ENCODE measurements at regions not wholly inside any gene's neighbourhood (a gene's known extent, or its start where the extent isn't known, plus 50 kb on each side); places are given as distances from the start of the nearest gene placed in this dataset.

DNA sequence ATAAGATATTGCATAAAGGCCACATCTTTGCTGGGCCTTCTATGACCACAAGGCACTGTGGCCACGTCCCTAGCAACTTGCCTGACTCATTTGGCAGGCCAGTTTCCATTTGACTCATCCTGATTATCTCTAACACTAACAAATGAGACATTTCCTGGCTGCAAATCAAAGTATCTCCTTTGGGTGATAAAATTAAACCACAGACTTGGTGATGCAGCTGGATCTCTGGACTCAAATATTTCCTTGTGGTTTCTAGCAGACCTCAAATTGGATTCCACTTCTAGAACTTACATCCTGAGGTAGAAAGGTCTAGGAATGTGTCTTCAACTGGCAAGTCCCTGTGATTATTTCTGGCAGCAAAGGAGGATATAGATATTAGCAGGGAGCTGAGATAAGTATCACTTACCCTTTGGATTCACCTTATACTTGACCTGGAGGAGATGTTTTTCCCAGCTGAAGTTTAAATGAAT is 167.9 kb upstream of the NXPH2 start (continued):
- TF ChIP-seq, protein P1, sequence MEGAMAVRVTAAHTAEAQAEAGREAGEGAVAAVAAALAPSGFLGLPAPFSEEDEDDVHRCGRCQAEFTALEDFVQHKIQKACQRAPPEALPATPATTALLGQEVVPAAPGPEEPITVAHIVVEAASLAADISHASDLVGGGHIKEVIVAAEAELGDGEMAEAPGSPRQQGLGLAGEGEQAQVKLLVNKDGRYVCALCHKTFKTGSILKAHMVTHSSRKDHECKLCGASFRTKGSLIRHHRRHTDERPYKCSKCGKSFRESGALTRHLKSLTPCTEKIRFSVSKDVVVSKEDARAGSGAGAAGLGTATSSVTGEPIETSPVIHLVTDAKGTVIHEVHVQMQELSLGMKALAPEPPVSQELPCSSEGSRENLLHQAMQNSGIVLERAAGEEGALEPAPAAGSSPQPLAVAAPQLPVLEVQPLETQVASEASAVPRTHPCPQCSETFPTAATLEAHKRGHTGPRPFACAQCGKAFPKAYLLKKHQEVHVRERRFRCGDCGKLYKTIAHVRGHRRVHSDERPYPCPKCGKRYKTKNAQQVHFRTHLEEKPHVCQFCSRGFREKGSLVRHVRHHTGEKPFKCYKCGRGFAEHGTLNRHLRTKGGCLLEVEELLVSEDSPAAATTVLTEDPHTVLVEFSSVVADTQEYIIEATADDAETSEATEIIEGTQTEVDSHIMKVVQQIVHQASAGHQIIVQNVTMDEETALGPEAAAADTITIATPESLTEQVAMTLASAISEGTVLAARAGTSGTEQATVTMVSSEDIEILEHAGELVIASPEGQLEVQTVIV (CRISPR knock-in tag; IDR thresholded peaks at IDR 0.05; ENCODE audit: borderline replicate concordance): no peak
- TF ChIP-seq RBM17 (IDR thresholded peaks at IDR 0.05; ENCODE audit: borderline replicate concordance, low read depth, low read length) (no peak), ZKSCAN3 (CRISPR knock-in tag; IDR thresholded peaks at IDR 0.05) (no peak), ZBTB40 (IDR thresholded peaks at IDR 0.05) (no peak), ZBTB40 (CRISPR knock-in tag; IDR thresholded peaks at IDR 0.05) (no peak), ELF2 (CRISPR knock-in tag; IDR thresholded peaks at IDR 0.05) (no peak), ASH1L (IDR thresholded peaks at IDR 0.05; ENCODE audit: borderline replicate concordance, low read depth, partially characterized antibody) (no peak)
- TF ChIP-seq, protein P2, sequence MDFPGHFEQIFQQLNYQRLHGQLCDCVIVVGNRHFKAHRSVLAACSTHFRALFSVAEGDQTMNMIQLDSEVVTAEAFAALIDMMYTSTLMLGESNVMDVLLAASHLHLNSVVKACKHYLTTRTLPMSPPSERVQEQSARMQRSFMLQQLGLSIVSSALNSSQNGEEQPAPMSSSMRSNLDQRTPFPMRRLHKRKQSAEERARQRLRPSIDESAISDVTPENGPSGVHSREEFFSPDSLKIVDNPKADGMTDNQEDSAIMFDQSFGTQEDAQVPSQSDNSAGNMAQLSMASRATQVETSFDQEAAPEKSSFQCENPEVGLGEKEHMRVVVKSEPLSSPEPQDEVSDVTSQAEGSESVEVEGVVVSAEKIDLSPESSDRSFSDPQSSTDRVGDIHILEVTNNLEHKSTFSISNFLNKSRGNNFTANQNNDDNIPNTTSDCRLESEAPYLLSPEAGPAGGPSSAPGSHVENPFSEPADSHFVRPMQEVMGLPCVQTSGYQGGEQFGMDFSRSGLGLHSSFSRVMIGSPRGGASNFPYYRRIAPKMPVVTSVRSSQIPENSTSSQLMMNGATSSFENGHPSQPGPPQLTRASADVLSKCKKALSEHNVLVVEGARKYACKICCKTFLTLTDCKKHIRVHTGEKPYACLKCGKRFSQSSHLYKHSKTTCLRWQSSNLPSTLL (IDR thresholded peaks at IDR 0.05): no peak
